Head of caudate nucleus (tissue), 42 donors: ENCODE measurements at regions not wholly inside any gene's neighbourhood (a gene's known extent, or its start where the extent isn't known, plus 50 kb on each side); places are given as distances from the start of the nearest gene placed in this dataset.
A peak's percentile ranks its signal among the peaks of the same experiment; 100 is the strongest.

ENCODE experiments used
- DNase-seq, 42 donors: peaks; one replicate each; pipeline versions ENCODE4 v3.0.0 to v3.0.0-alpha.2; 2020 to 2021; ENCODE audit warnings: mixed read lengths in 7 of 42
- intact Hi-C: fragments of 100-400 bp; cut with DNase I; formaldehyde crosslinking; loops from one replicate; pipeline ENCODE4 v1.15.0; 2022

GRCh38 chr22:48576333-48577013 is 1251.2 kb downstream of the BRD1 start:
- intact Hi-C loops, result loop anchor here (5.0 to 10.0 kb wide), 4 partner anchors 126 to 1058 kb away; no protein-coding TSS in a partner anchor
- peak in 38 of 42 donors; percentile 49 to 88 (median 73) for DNase-seq

DNA sequence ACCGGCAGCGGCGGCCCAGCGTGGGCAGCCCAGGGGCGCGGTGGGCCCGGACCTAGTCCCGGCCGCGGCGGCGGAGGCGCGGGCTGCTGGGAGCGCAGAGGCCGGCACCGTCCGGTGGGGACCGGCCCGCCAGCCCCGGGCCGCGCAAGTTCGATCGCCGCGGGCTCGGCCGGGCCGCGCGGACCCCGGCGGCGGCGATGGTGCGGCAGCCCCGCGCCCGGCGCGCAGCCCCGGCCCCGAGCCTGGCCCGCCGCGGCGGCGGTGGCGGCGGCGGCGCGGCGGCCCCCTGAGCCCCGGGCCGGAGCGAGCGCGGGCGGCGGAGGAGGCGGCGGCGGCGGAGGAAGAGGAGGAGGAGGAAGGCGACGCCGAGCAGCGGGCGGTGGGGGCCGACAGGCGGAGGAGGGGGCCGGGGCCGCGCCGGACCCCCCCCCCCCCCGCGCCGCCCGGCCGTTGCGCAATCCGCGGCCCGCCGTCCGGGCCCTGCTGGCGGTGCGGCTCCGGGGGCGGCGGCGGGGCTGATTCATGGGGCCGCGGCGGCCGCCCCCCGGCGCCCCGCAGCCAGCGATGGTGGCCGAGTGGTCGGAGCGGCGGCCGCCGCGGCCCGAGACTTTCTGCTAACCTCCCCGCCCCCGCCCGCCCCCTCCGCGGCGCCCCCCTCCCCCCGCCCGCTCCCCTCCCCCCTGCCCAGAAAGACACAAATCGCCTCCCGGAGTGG is 1251.9 kb downstream of the BRD1 start:
- no peak for DNase-seq
- intact Hi-C loops, result loop anchor here (2.0 to 10.0 kb wide), 5 partner anchors 127 to 1059 kb away; no protein-coding TSS in a partner anchor

GRCh38 chr22:48574776-48575617 is 1252.7 kb downstream of the BRD1 start:
- DNase-seq, result peak in 38 of 42 donors; percentile 49 to 89 (median 74)
- intact Hi-C loops, result loop anchor here (2.0 to 10.0 kb wide), 5 partner anchors 127 to 1060 kb away; no protein-coding TSS in a partner anchor

DNA sequence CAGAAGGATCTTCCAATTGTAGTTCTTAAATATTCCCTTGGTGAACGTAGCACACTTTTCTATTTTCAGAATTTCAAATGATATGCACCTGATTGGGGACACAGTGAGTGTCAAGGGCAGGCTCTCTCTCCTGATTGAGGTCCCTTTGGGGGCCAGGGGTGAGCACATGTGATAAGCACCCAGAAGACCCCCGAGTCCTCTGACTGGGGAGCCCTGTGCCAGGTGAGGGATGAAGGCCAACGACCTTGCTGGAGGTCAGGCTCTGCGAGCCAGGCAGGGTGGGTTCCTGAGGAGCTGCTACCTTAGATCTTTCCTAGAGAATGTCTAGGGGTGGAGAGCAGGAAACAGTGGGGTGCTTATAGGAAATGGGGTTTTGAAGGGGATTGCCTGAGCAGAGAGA is 1253.9 kb downstream of the BRD1 start:
- DNase-seq, result peak in 1 of 42 donors; percentile 4
- intact Hi-C loops, result loop anchor here (2.0 to 10.0 kb wide), 4 partner anchors 211 to 1061 kb away; no protein-coding TSS in a partner anchor

GRCh38 chr22:48572951-48573350 is 1254.7 kb downstream of the BRD1 start:
- intact Hi-C loops, result loop anchor here (10.0 kb wide), 3 partner anchors 212 to 1062 kb away; no protein-coding TSS in a partner anchor
- peak in 1 of 42 donors; percentile 3 for DNase-seq

DNA sequence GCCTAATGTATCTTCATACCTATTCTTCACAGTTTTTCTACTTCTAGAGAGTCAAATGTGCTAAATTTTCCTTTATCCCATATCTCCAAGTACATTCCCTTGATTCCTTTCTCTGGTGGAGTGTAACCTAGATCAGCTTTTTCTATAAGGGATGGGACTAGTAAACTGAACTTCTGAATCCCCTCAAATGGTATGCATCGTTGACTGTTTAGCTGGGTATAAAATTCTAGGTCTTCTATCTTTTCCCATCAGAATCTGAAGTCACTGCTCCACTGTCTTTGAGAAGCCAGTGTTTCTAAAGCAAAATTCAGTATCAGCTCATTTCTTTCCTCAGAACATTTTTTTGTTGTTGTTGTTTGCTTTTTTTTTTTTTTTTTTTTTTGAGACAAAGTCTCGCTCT is 1256.8 kb downstream of the BRD1 start:
- intact Hi-C loops, result loop anchor here (10.0 kb wide), 3 partner anchors 214 to 1064 kb away; no protein-coding TSS in a partner anchor
- DNase-seq, result no peak

DNA sequence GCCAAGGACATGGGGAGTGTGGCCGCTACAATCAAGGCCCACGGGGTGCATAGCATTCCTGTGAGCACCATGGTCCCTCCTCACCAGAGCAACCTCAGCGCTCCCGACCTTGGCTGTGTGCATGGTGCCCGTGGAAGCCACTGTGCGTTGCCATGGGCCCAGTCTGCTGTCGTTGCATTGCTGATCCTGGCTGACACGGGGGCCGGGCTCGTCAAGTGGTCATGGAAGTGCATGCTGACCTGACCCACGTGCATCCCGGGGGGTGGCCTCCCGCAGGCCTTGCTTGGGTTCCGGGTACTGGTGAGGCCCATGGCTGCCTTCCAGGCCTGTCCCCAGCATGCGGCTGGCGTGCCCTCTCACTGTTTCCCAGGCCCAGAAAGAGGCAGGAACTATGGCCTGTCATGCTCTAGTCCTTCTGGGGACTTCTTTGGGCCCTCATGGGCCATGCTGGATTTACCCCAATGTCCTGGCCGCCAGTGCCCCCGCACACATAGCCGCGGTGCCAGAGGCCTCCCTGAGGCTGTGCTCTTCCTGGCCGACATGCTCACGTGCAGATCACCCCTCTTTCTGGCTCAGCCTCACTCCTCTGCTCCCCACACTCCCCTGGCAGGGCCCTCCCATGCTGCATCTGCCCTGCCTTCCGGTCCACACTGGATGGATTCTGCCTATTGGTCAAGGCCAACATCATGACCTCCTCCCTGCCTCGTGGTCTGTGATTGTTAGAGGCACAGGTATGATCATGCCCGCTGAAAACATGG is 1258.0 kb downstream of the BRD1 start:
- intact Hi-C loops, result loop anchor here (10.0 kb wide), 3 partner anchors 215 to 1065 kb away; no protein-coding TSS in a partner anchor
- DNase-seq, result no peak

DNA sequence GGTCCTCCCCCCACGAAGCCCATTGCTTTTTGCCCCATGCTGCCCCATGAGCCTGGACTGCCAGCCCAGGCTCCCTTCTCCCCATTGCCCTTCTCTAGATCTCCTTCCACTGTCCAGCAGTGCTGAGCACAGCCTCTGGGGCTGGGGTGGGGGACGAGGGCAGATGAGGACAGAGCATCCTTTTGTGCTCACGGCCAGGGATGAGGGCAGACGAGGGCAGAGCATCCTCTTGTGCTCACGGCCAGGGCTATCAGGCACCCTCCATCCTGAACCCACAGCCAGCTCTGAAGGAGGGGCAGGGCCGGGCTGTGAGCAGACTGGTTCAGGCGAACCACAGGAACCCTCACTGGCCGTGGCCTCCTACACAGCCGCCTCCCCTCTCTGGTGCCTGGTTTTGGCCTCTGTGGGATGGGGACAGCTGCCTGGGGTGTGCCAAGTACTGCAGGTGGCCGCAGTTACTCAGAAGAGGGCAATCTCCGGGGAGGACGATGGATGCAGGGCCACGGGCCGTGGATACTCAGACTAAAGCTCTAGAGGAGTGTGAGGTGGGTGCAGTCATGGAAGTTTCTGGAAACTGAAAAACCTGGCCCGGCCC is 1258.8 kb downstream of the BRD1 start:
- peak in 41 of 42 donors; percentile 46 to 91 (median 74) for DNase-seq

GRCh38 chr22:48567213-48567975 is 1260.3 kb downstream of the BRD1 start:
- intact Hi-C loops, result no loop called here
- DNase-seq, result peak in 7 of 42 donors; percentile 4 to 69 (median 46)

More for the DNA sequence above, 1258.8 kb downstream of the BRD1 start:
- intact Hi-C loops, result no loop called here

DNA sequence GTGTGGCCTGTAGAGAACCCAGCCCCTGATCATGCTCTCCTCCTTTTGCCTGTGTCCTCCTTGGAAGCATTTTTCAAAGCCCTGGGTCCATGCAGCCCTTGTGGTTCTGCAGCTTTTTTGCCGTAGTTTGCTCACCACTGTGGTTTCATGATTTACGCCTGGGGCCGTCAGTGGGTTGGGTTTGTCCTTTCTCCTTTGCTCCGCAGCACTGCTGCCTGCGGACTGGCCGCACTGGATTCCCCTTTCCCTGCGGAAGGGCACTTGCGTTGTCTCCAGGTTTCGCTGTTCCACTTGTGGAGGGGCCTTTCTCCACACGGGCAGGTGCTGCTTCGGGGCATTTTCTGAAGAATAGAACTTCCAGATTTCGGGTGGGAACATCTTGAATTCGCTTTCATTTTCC is 1260.9 kb downstream of the BRD1 start:
- DNase-seq, result no peak
- intact Hi-C loops, result no loop called here

- intact Hi-C loops, result no loop called here
- no peak for DNase-seq
Measured at GRCh38 chr22:48565901-48566501, 1261.7 kb downstream of the BRD1 start.

- DNase-seq, result no peak
- intact Hi-C loops, result no loop called here
Measured at GRCh38 chr22:48564995-48565394, 1262.7 kb downstream of the BRD1 start.

DNA sequence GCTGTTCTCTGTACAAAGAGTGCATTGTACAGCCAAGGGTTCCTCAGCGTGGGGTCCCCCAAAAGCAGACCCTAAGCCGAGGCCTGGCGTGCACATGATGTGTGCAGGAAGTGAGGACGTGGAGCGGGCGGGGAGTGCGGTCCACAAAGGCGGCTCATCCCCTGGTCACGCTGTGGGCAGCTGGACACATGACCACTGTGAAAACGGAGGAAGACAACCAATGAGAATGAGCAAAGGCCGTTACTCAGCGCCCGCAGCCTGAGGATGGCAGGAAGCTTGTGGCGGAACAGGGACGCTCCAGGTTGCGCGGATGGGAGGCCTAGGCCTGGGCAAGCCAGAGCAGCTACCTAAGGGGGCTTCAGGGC is 1263.7 kb downstream of the BRD1 start:
- DNase-seq, result no peak
- intact Hi-C loops, result no loop called here

DNA sequence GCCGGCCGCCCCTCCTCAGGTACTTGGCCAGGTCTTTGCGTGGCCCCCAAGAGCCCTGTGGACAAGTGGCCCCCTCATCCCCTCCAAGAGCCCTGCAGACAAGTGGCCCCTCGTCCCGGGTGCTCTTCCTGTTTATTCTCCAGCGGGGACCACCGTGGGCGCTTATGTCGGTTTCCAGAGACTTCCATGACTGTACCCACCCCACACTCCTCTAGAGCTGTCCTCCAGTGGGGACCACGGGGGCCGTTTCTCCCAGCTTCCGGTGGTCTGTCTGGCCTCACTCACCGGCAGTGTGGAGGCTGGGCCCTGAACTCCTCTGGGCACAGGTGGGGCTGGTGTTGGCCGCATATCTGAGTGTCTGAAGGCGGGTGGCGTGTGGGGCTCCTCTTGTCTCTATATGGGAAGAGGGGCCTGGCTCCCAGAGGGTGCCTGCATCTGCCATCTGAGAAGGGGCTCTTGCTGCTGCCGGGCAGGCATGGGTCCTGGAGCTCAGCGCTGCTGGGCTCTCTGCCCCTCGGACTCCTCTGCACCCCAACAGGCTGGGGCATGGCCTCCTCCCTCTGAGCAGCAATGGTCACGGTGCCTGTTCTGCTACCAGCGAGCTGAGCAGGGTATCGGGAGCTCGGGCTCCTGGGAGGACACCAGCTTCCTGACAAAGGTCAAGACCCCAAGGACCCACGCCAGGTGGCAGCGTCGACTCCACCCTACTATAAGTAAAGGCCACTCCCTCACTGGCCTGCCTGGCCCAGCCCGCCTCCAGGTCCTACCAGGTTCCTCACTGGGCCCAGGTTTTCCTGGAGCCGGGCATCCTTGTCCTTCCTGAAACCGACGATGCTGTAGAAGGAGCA is 1264.3 kb downstream of the BRD1 start:
- no peak for DNase-seq
- intact Hi-C loops, result no loop called here

- intact Hi-C loops, result no loop called here
- no peak for DNase-seq
Measured at GRCh38 chr22:48561676-48562075, 1266.0 kb downstream of the BRD1 start.

DNA sequence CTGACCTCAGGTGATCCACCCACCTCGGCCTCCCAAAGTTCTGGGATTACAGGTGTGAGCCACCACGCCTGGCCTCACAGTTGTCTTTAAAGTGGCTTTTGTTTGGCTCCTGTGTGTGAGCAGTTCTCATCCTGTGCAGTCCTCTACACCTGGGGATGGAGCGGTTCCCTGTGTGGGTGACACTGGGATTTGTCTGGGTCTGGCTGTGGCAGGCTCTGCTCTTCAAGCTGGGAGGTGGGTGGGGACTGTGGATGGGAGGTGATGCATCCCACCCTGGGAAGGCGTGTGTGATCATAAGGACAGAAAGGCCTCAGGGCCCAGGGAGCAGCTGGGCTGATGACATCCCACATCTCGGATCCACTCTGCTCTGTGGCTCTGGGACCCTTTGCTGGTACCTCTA is 1266.8 kb downstream of the BRD1 start:
- intact Hi-C loops, result no loop called here
- no peak for DNase-seq
